Loucy (cell line): ENCODE measurements at regions not wholly inside any gene's neighbourhood (a gene's known extent, or its start where the extent isn't known, plus 50 kb on each side); places are given as distances from the start of the nearest gene placed in this dataset.

Source experiments
- CTCF ChIP-seq: fragments of 200-600 bp; sonication (generic); conservative IDR thresholded peaks from 2 replicates; pipeline ENCODE4 v1.5.1; 2014; ENCODE audit warnings: mild to moderate bottlenecking, antibody characterized with exemption, low read length
- EZH2phosphoT487 ChIP-seq: fragments of 200-600 bp; IDR thresholded peaks from 2 replicates; pipeline ENCODE4 v1.6.1; 2018; ENCODE audit warnings: antibody characterized with exemption, mild to moderate bottlenecking, moderate library complexity, borderline replicate concordance

- TF ChIP-seq CTCF (no peak), EZH2phosphoT487 (no peak)
Measured at GRCh38 chr3:82080792-82081191, 319.3 kb upstream of the GBE1 start.
